Liver (tissue), 7 donors: ENCODE measurements at regions not wholly inside any gene's neighbourhood (a gene's known extent, or its start where the extent isn't known, plus 50 kb on each side); places are given as distances from the start of the nearest gene placed in this dataset.

ENCODE experiments used
- DNase-seq: peaks from one replicate; pipeline ENCODE4 v3.0.0-alpha.2; 2017; ENCODE audit warnings: low spot score
- H3K27ac ChIP-seq, 2 donors: one replicate each; pipeline ENCODE4 v1.7.0; 2013; ENCODE audit warnings: inconsistent platforms in 2 of 2, low read length in 2 of 2, control low read depth in 1 of 2, low read depth in 1 of 2, mild to moderate bottlenecking in 1 of 2
- H3K27me3 ChIP-seq, 4 donors: one replicate each; pipeline versions ENCODE4 v1.6.1 to v1.7.0; 2013; ENCODE audit warnings: low read length in 3 of 4, inconsistent platforms in 1 of 4, mild to moderate bottlenecking in 1 of 4, moderate library complexity in 1 of 4; ENCODE audit not compliant: control insufficient read depth in 4 of 4, insufficient read depth in 4 of 4
- H3K36me3 ChIP-seq, 4 donors: one replicate each; pipeline versions ENCODE4 v1.6.1 to v1.7.0; 2013; ENCODE audit warnings: low read length in 3 of 4, mild to moderate bottlenecking in 3 of 4, low read depth in 1 of 4, moderate library complexity in 1 of 4; ENCODE audit not compliant: control insufficient read depth in 4 of 4, insufficient read depth in 3 of 4
- H3K4me1 ChIP-seq, 4 donors: one replicate each; pipeline versions ENCODE4 v1.6.1 to v1.7.0; 2013; ENCODE audit warnings: low read length in 3 of 4, mild to moderate bottlenecking in 3 of 4, moderate library complexity in 1 of 4; ENCODE audit not compliant: control insufficient read depth in 4 of 4, insufficient read depth in 4 of 4
- H3K4me3 ChIP-seq, 3 donors: one replicate each; pipeline versions ENCODE4 v1.6.1 to v1.7.0; 2013; ENCODE audit warnings: low read length in 3 of 3, control low read depth in 1 of 3, low read depth in 1 of 3, mild to moderate bottlenecking in 1 of 3
- H3K9ac ChIP-seq, 2 donors: one replicate each; pipeline ENCODE4 v1.7.0; 2013; ENCODE audit warnings: low read length in 2 of 2, mild to moderate bottlenecking in 2 of 2, moderate library complexity in 2 of 2, control low read depth in 1 of 2, low read depth in 1 of 2
- H3K9me3 ChIP-seq, 4 donors: one replicate each; pipeline versions ENCODE4 v1.6.1 to v1.7.0; 2013; ENCODE audit warnings: low read length in 3 of 4; ENCODE audit not compliant: control insufficient read depth in 4 of 4
- NR2F2 ChIP-seq: IDR thresholded peaks from 2 replicates; pipeline ENCODE4 v1.6.1; 2016; ENCODE audit warnings: antibody characterized with exemption
- RAD21 ChIP-seq, 2 donors: IDR thresholded peaks; 2 replicates each; pipeline ENCODE4 v1.6.1; 2016; ENCODE audit warnings: antibody characterized with exemption in 2 of 2, mild to moderate bottlenecking in 2 of 2
- RXRA ChIP-seq, 2 donors: IDR thresholded peaks; 2 replicates each; pipeline ENCODE4 v1.6.1; 2017 to 2018; ENCODE audit warnings: antibody characterized with exemption in 2 of 2, mild to moderate bottlenecking in 1 of 2
- YY1 ChIP-seq: IDR thresholded peaks from 2 replicates; pipeline ENCODE4 v1.6.1; 2016; ENCODE audit warnings: antibody characterized with exemption, mild to moderate bottlenecking
- WGBS: extraction: QIAGEN DNeasy Blood & Tissue Kit; methylation state at CpG from one replicate; pipeline ENCODE4 v1.1.7; 2013; 5-methylcytosine and 5-hydroxymethylcytosine counted together
- donor health status: healthy.
- donor health status: healthy.
- donor health status: healthy.
- donor health status: healthy.

- Histone ChIP-seq H3K27me3 (peaks cover 0 to 4% (median under 1%) of the 10 kb centered on the region in 4 donors), H3K9ac (no peak overlapping the region), H3K36me3 (no peaks in the 10 kb centered on the region), H3K27ac (no peak overlapping the region), H3K4me1 (no peaks in the 10 kb centered on the region), H3K9me3 (peaks cover 0 to 7% (median 2%) of the 10 kb centered on the region in 4 donors), H3K4me3 (no peak overlapping the region)
- no peak for TF ChIP-seq YY1
- TF ChIP-seq RAD21 (IDR thresholded peaks at IDR 0.05): no peak
- no peak for TF ChIP-seq NR2F2
- no peak for TF ChIP-seq RXRA (IDR thresholded peaks at IDR 0.05)
- WGBS: 83% methylated on average over 4 of the region's 4 CpGs
- DNase-seq: peak; percentile 13
These were observed 50.0 kb upstream of the RPL38 start for GRCh38 chr17:74153456-74153810.
